IPS DF 6.9 (cell line): ENCODE measurements at regions not wholly inside any gene's neighbourhood (a gene's known extent, or its start where the extent isn't known, plus 50 kb on each side); places are given as distances from the start of the nearest gene placed in this dataset.

Experiments
- DNase-seq: peaks from one replicate; pipeline ENCODE4 v3.0.0-alpha.2; 2013; ENCODE audit warnings: low read depth, low spot score
- H3K27ac ChIP-seq: one replicate; pipeline ENCODE4 v1.5.1; 2013; ENCODE audit warnings: low read length, control low read depth
- H3K27me3 ChIP-seq: 2 replicates; pipeline ENCODE4 v1.6.1; 2013; ENCODE audit warnings: mild to moderate bottlenecking, low read length; ENCODE audit not compliant: control insufficient read depth, insufficient read depth
- H3K36me3 ChIP-seq: 2 replicates; pipeline ENCODE4 v1.6.1; 2013; ENCODE audit warnings: low read length; ENCODE audit not compliant: control insufficient read depth, insufficient read depth
- H3K4me1 ChIP-seq: 2 replicates; pipeline ENCODE4 v1.6.1; 2013; ENCODE audit warnings: low read length; ENCODE audit not compliant: control insufficient read depth, insufficient read depth
- H3K4me3 ChIP-seq: 2 replicates; pipeline ENCODE4 v1.5.1; 2013; ENCODE audit warnings: mild to moderate bottlenecking, low read length
- H3K9me3 ChIP-seq: 2 replicates; pipeline ENCODE4 v1.6.1; 2013; ENCODE audit warnings: low read length, inconsistent platforms; ENCODE audit not compliant: control insufficient read depth, insufficient read depth
- WGBS: extraction: QIAGEN DNeasy Blood & Tissue Kit; methylation state at CpG from one replicate; pipeline ENCODE4 v1.1.7; 2013; ENCODE audit warnings: mixed read lengths, missing lambda C conversion rate; ENCODE audit not compliant: insufficient read length, insufficient coverage; 5-methylcytosine and 5-hydroxymethylcytosine counted together

DNA sequence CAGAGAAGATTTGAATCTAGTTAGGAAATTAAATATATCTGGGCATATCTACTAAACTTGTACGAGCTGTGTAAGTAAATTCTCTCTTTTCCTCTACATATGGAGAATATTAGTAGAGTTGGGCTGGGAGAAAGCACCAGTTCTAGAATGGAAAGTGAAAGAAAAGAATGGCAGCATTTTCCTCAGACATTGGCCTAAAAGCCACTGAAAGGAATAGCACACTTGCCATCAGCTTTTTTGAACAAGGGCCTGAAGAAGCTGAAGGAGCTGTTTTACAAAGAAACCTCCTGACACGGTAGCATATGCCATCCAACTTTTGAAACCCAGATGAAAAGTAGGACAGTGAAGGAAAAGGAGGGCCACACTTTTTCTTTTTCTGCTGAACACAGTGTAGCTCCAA is 1563.7 kb upstream of the TENM4 start:
- Histone ChIP-seq H3K27me3 (no peaks in the 10 kb centered on the region), H3K4me3 (no peak overlapping the region), H3K4me1 (no peaks in the 10 kb centered on the region), H3K9me3 (no peaks in the 10 kb centered on the region), H3K36me3 (no peaks in the 10 kb centered on the region), H3K27ac (no peak overlapping the region)
- WGBS, result no CpG with 5 or more reads among the region's 2 CpGs
- no peak for DNase-seq

DNA sequence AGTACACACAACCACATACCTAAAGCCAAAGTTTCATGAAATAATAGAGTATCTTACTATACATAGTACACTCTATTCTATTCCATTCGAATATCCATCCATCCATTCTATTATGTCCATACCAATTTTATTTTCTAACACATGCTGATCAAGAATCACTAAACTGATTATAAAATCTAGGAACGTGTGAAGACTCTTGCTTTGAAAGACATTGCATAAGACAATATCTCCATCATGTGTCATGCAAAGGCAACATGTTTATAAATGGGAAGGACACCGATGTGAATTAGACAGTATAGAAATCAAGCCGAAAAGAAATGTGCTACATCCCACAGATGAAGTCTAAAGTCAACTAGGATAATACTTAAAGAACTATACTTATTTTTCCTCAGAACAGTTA is 1561.5 kb upstream of the TENM4 start:
- H3K27ac ChIP-seq, result no peak overlapping the region
- H3K4me3 ChIP-seq, result no peak overlapping the region
- H3K4me1 ChIP-seq, result no peaks in the 10 kb centered on the region
- H3K9me3 ChIP-seq, result no peaks in the 10 kb centered on the region
- H3K36me3 ChIP-seq, result no peaks in the 10 kb centered on the region
- no peak for DNase-seq
- WGBS, result 100% methylated on average over 1 of the region's 4 CpGs
- H3K27me3 ChIP-seq, result no peaks in the 10 kb centered on the region

DNA sequence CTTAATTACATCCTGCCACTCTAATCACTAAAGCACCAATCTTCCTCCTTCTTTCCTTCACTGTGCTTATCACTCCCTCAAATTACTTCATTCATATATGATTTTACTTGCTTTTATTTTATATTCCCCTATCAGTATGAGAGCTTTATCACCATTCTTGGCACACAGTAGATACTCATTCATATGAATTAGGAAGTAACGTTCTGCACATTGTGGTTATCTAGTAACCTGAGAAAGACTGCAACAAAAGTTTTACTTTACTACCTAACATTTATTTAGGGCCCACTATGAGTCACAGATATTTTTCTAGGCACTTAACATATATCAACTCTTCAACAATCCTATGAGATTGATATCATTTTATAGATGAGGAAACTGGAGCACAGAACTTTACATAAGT is 1559.9 kb upstream of the TENM4 start:
- WGBS, result no CpG with 5 or more reads among the region's 1 CpG
- Histone ChIP-seq H3K9me3 (no peaks in the 10 kb centered on the region), H3K27ac (no peak overlapping the region), H3K27me3 (no peaks in the 10 kb centered on the region), H3K36me3 (no peaks in the 10 kb centered on the region), H3K4me3 (no peak overlapping the region), H3K4me1 (no peaks in the 10 kb centered on the region)
- DNase-seq, result no peak

DNA sequence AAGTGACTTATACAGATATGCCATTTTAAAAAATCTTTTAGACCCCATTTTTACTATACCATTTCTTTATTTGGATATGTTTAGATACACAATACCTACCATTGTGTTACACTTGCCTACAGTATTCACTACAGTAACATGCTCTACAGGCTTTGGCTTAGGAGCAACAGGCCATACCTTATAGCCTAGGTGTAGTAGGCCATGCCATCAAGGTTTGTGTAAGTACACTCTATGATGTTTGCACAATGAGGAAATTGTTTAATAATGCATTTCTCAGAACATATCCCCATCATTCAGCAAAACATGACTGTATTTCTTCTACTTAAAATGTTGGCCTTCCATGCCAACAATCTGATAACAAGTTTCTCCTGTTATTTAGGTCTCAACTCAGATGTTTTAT is 1559.5 kb upstream of the TENM4 start:
- Histone ChIP-seq H3K36me3 (no peaks in the 10 kb centered on the region), H3K27ac (no peak overlapping the region), H3K27me3 (no peaks in the 10 kb centered on the region), H3K9me3 (no peaks in the 10 kb centered on the region), H3K4me3 (no peak overlapping the region), H3K4me1 (no peaks in the 10 kb centered on the region)
- DNase-seq, result no peak

GRCh38 chr11:80995523-80995922 is 1554.7 kb upstream of the TENM4 start:
- H3K36me3 ChIP-seq, result no peaks in the 10 kb centered on the region
- H3K27ac ChIP-seq, result no peak overlapping the region
- no peak overlapping the region for H3K4me3 ChIP-seq
- DNase-seq, result no peak
- H3K27me3 ChIP-seq, result no peaks in the 10 kb centered on the region
- no peaks in the 10 kb centered on the region for H3K4me1 ChIP-seq
- WGBS, result no CpG with 5 or more reads among the region's 2 CpGs
- H3K9me3 ChIP-seq, result no peaks in the 10 kb centered on the region

GRCh38 chr11:80993536-80993935 is 1552.7 kb upstream of the TENM4 start:
- Histone ChIP-seq H3K27me3 (no peaks in the 10 kb centered on the region), H3K27ac (no peak overlapping the region), H3K4me1 (no peaks in the 10 kb centered on the region; the same call in 1 of the 2 replicates), H3K4me3 (no peak overlapping the region), H3K9me3 (no peaks in the 10 kb centered on the region), H3K36me3 (no peaks in the 10 kb centered on the region)
- DNase-seq, result no peak

GRCh38 chr11:80990885-80991284 is 1550.1 kb upstream of the TENM4 start:
- WGBS, result no CpG with 5 or more reads among the region's 2 CpGs
- DNase-seq, result no peak
- Histone ChIP-seq H3K9me3 (no peaks in the 10 kb centered on the region), H3K4me3 (no peak overlapping the region), H3K27me3 (no peaks in the 10 kb centered on the region), H3K4me1 (no peaks in the 10 kb centered on the region; the same call in 1 of the 2 replicates), H3K27ac (no peak overlapping the region), H3K36me3 (no peaks in the 10 kb centered on the region)

DNA sequence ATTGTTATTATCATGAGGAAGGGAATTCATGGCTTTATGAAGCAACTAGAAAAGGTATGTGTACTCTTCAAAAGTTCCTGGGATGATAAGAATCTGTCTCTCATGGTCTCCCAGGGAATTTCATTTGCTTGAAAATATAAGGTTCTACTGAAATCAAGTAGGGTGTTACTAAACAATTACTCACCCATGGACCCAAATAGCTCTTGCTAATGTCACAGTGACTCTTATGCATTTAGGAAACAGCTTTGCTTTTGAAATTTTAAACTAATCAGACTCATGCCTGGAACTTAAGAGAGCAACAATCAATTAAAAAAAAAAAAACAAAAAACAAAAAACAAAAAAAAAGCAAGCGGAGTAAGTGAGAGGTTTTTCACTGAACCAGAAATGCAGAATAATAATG is 1546.3 kb upstream of the TENM4 start:
- no CpG with 5 or more reads among the region's 1 CpG for WGBS
- no peak for DNase-seq

GRCh38 chr11:80986421-80987074 is 1545.7 kb upstream of the TENM4 start:
- no peak overlapping the region for H3K4me3 ChIP-seq
- H3K27me3 ChIP-seq, result no peaks in the 10 kb centered on the region
- H3K36me3 ChIP-seq, result no peaks in the 10 kb centered on the region
- no peak for DNase-seq
- H3K27ac ChIP-seq, result no peak overlapping the region
- WGBS, result no CpG with 5 or more reads among the region's 1 CpG
- no peaks in the 10 kb centered on the region for H3K9me3 ChIP-seq
- H3K4me1 ChIP-seq, result no peaks in the 10 kb centered on the region; the same call in 1 of the 2 replicates

More for the DNA sequence above, 1546.3 kb upstream of the TENM4 start:
- Histone ChIP-seq H3K36me3 (no peaks in the 10 kb centered on the region), H3K27ac (no peak overlapping the region), H3K27me3 (no peaks in the 10 kb centered on the region), H3K4me1 (no peaks in the 10 kb centered on the region; the same call in 1 of the 2 replicates), H3K4me3 (no peak overlapping the region), H3K9me3 (no peaks in the 10 kb centered on the region)

DNA sequence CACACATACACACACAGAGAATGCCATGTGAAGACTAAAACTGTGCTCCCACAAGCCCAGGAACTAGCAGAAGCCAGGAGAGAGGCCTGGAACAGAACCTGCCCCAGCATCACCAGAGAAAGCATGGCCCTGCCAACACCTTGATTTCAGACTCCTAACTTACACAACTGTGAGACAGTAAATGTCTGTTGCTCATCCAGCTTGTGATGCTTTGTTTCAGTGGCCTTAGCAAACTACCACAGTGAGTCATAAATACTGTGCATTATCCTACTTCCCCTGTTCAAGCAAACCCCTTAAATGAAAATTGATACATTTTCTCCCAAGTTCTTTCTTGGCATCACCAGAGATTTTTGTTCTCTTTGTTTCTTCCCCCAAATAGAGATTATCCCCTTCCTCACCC is 1539.4 kb upstream of the TENM4 start:
- no peak for DNase-seq
- H3K4me1 ChIP-seq, result no peaks in the 10 kb centered on the region
- no peaks in the 10 kb centered on the region for H3K27me3 ChIP-seq
- H3K36me3 ChIP-seq, result no peaks in the 10 kb centered on the region
- H3K9me3 ChIP-seq, result no peaks in the 10 kb centered on the region
- no peak overlapping the region for H3K4me3 ChIP-seq
- no peak overlapping the region for H3K27ac ChIP-seq

DNA sequence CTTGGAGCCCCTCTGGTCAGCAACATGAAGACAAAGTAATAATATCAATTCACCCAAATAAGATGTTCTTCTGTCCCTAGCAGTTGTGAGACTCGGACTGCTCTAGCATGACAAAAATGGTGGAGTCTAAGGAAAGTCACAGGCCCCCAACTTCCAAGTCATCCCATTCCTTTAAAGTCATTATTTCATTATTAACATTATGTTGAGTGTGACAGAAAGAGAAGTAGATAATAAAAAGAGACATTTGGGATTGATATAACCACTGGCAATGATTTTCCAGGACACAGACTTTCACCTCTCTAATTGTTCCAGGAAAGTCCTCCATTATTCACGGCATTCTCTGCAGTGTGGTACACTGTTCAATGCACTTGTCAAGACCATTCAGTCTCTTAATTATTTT is 1533.0 kb upstream of the TENM4 start:
- DNase-seq, result no peak
- Histone ChIP-seq H3K4me1 (no peaks in the 10 kb centered on the region), H3K27ac (no peak overlapping the region), H3K9me3 (no peaks in the 10 kb centered on the region), H3K36me3 (no peaks in the 10 kb centered on the region), H3K4me3 (no peak overlapping the region), H3K27me3 (no peaks in the 10 kb centered on the region)
- WGBS, result no CpG with 5 or more reads among the region's 2 CpGs
